Endothelial cell of umbilical vein (primary cell): ENCODE measurements at regions not wholly inside any gene's neighbourhood (a gene's known extent, or its start where the extent isn't known, plus 50 kb on each side); places are given as distances from the start of the nearest gene placed in this dataset.

Experiments
- BruUV-seq: library from RNA; stranded (reverse); fragments of 400-500 nt; replicated peaks from 2 replicates; lab custom pipeline; 2021; lab: Mats Ljungman, UMichigan
- CTCF ChIA-PET: fragments of 300-600, 350-600 bp; sonication (Branson Sonifier 250); formaldehyde crosslinking; loops from one replicate; lab custom pipeline; 2021; ENCODE audit warnings: antibody characterized with exemption, inconsistent platforms; lab: Charles Lee
- POLR2A ChIA-PET: fragments of 300-600, 350-600 bp; sonication (Branson Sonifier 250); formaldehyde crosslinking; loops from one replicate; lab custom pipeline; 2021; ENCODE audit warnings: antibody characterized with exemption, inconsistent platforms; lab: Charles Lee
- DNase-seq: peaks from one replicate; pipeline ENCODE4 v3.0.0-alpha.2; 2011; ENCODE audit warnings: low read depth, low spot score
- FAIRE-seq: peaks from 2 replicates; lab custom pipeline; 2011; peaks lifted over from hg19 to GRCh38; lab: Jason Lieb, UNC
- H2AFZ ChIP-seq: 2 replicates; pipeline ENCODE4 v1.6.0; 2012; ENCODE audit warnings: low read depth, low read length, control low read depth, inconsistent platforms
- H3K27ac ChIP-seq: 2 replicates; pipeline ENCODE4 v1.5.1; 2011; ENCODE audit warnings: low read depth, mild to moderate bottlenecking, control low read depth, low read length, moderate library complexity; ENCODE audit not compliant: insufficient read depth
- H3K27me3 ChIP-seq, 2 experiments: 2 replicates each; pipeline versions ENCODE4 v1.6.0 to v1.6.1; 2011; ENCODE audit warnings: low read length in 2 of 2, mixed read lengths in 1 of 2; ENCODE audit not compliant: control insufficient read depth in 2 of 2, insufficient read depth in 2 of 2
- H3K36me3 ChIP-seq, 2 experiments: 2 replicates in 1 of 2; 3 replicates in 1 of 2; pipeline ENCODE4 v1.5.1; 2011; ENCODE audit warnings: low read length in 2 of 2, mild to moderate bottlenecking in 1 of 2, moderate library complexity in 1 of 2; ENCODE audit not compliant: control insufficient read depth in 2 of 2, insufficient read depth in 2 of 2; ENCODE audit errors: extremely low read depth in 1 of 2
- H3K4me1 ChIP-seq: 3 replicates; pipeline ENCODE4 v1.5.1; 2011; ENCODE audit warnings: mild to moderate bottlenecking, low read length; ENCODE audit not compliant: control insufficient read depth, insufficient read depth; ENCODE audit errors: extremely low read depth
- H3K4me2 ChIP-seq: 2 replicates; pipeline ENCODE4 v1.6.1; 2011; ENCODE audit warnings: low read length, control low read depth, mixed read lengths; ENCODE audit not compliant: insufficient read depth
- H3K4me3 ChIP-seq, 3 experiments: fragments of 200-600 bp in 1 of 3; sonication (generic), shearing (Covaris generic) in 1 of 3; replicated peaks in 1 of 3; 2 replicates each; pipeline ENCODE4 v1.5.1; 2011 to 2016; ENCODE audit warnings: control low read depth in 3 of 3, low read length in 3 of 3, mild to moderate bottlenecking in 2 of 3, inconsistent platforms in 1 of 3, low read depth in 1 of 3, moderate library complexity in 1 of 3; ENCODE audit not compliant: insufficient read depth in 1 of 3
- H3K79me2 ChIP-seq: 2 replicates; pipeline ENCODE4 v1.6.0; 2012; ENCODE audit warnings: low read length, inconsistent platforms; ENCODE audit not compliant: control insufficient read depth, insufficient read depth
- H3K9ac ChIP-seq: replicated peaks from 2 replicates; pipeline ENCODE3; 2011; ENCODE audit warnings: low read length, control low read depth; ENCODE audit not compliant: insufficient read depth; ENCODE audit errors: extremely low read depth
- H3K9me1 ChIP-seq: replicated peaks from 3 replicates; pipeline ENCODE4 v1.6.0; 2011; ENCODE audit warnings: mild to moderate bottlenecking, low read length; ENCODE audit not compliant: control insufficient read depth, insufficient read depth; ENCODE audit errors: extremely low read depth
- H3K9me3 ChIP-seq: replicated peaks from 2 replicates; pipeline ENCODE4 v1.5.1; 2012; ENCODE audit warnings: low read length, inconsistent platforms; ENCODE audit not compliant: control insufficient read depth, insufficient read depth
- H4K20me1 ChIP-seq: replicated peaks from 2 replicates; pipeline ENCODE3; 2011; ENCODE audit warnings: mild to moderate bottlenecking, low read length; ENCODE audit not compliant: control insufficient read depth, insufficient read depth; ENCODE audit errors: extremely low read depth
- CTCF ChIP-seq, 2 donors: IDR thresholded peaks; 1 replicate in 1 of 2; 2 replicates in 1 of 2; pipeline ENCODE4 v1.5.1; 2011; ENCODE audit warnings: low read length in 2 of 2, mild to moderate bottlenecking in 2 of 2, moderate library complexity in 2 of 2, control low read depth in 1 of 2, inconsistent platforms in 1 of 2, low read depth in 1 of 2; ENCODE audit not compliant: insufficient read depth in 1 of 2; ENCODE audit errors: extremely low read depth in 1 of 2
- EZH2 ChIP-seq: IDR thresholded peaks from 2 replicates; pipeline ENCODE4 v1.6.1; 2012; ENCODE audit warnings: borderline replicate concordance, low read depth, mild to moderate bottlenecking, moderate library complexity, low read length, inconsistent platforms; ENCODE audit not compliant: severe bottlenecking
- FOS ChIP-seq: IDR thresholded peaks from 2 replicates; pipeline ENCODE4 v1.6.1; 2011; ENCODE audit warnings: mild to moderate bottlenecking, low read length, moderate library complexity, borderline replicate concordance; ENCODE audit not compliant: insufficient read depth
- GATA2 ChIP-seq: IDR thresholded peaks from 2 replicates; pipeline ENCODE4 v1.7.0; 2011; ENCODE audit warnings: low read depth, mild to moderate bottlenecking, moderate library complexity, mixed read lengths, low read length; ENCODE audit not compliant: insufficient read length, insufficient read depth
- JUN ChIP-seq: IDR thresholded peaks from 2 replicates; pipeline ENCODE4 v1.6.1; 2011; ENCODE audit warnings: borderline replicate concordance, low read depth; ENCODE audit not compliant: insufficient read length, insufficient read depth
- MAX ChIP-seq: IDR thresholded peaks from 2 replicates; pipeline ENCODE4 v1.6.1; 2011; ENCODE audit not compliant: insufficient read depth, insufficient read length
- MYC ChIP-seq: IDR thresholded peaks from one replicate; pipeline ENCODE4 v1.6.1; 2011; ENCODE audit warnings: mild to moderate bottlenecking, low read depth, low read length
- POLR2A ChIP-seq: IDR thresholded peaks from 2 replicates; pipeline ENCODE4 v1.6.1; 2012; ENCODE audit warnings: low read depth, mild to moderate bottlenecking, control low read depth, low read length
- POLR2AphosphoS5 ChIP-seq: IDR thresholded peaks from 2 replicates; pipeline ENCODE4 v1.6.1; 2012; ENCODE audit warnings: low read depth, mild to moderate bottlenecking, control low read depth, low read length, moderate library complexity; ENCODE audit not compliant: insufficient read depth
- dilution Hi-C: fragments of 300-500 bp; cut with MboI; formaldehyde crosslinking; loops from one replicate; pipeline ENCODE4 v1.15.0; 2019; ENCODE audit warnings: low sequenced_read_pairs; ENCODE audit not compliant: extremely low pct_ligation_motif_present
- intact Hi-C: fragments of 100-400 bp; cut with micrococcal nuclease; formaldehyde crosslinking; loops from one replicate; pipeline ENCODE4 v1.10.0; 2022

- intact Hi-C loops (loop anchor here (2.0 kb wide), 1 partner anchor 251 kb away; no protein-coding TSS in a partner anchor), dilution Hi-C loops (no loop called here)
- no peaks in the 10 kb centered on the region for H3K9me1 ChIP-seq
- H3K27me3 ChIP-seq, result no peaks in the 10 kb centered on the region
- H2AFZ ChIP-seq, result no peak overlapping the region
- no peak overlapping the region for H3K4me2 ChIP-seq
- no peaks in the 10 kb centered on the region for H3K79me2 ChIP-seq
- FAIRE-seq (no peak), DNase-seq (no peak)
- H3K4me1 ChIP-seq, result peaks cover 10% of the 10 kb centered on the region
- ChIA-PET CTCF (no interaction called here), POLR2A (no interaction called here)
- no peaks in the 10 kb centered on the region for H4K20me1 ChIP-seq
- TF ChIP-seq POLR2AphosphoS5 (no peak), POLR2A (no peak), CTCF (IDR thresholded peaks at IDR 0.05; ENCODE audit: extremely low read depth in 1 of 2, insufficient read depth in 1 of 2, low read depth in 1 of 2, low read length in 2 of 2) (no peak), FOS (no peak), MYC (no peak)
- H3K9me3 ChIP-seq, result no peaks in the 10 kb centered on the region
- no peak overlapping the region for H3K4me3 ChIP-seq
- H3K36me3 ChIP-seq, result no peaks in the 10 kb centered on the region
- H3K27ac ChIP-seq, result no peak overlapping the region
- no peak overlapping the region for H3K9ac ChIP-seq
- no TSS peak for BruUV-seq
Observed at GRCh38 chr5:120153551-120153950, 310.5 kb upstream of the PRR16 start.

- H2AFZ ChIP-seq, result no peak overlapping the region
- no peaks in the 10 kb centered on the region for H3K79me2 ChIP-seq
- no peak overlapping the region for H3K9ac ChIP-seq
- no peak overlapping the region for H3K4me3 ChIP-seq
- ChIA-PET POLR2A (no interaction called here), CTCF (interaction anchor here (1.0 to 2.0 kb wide), 2 partner anchors 16 to 35 kb away, joined by 3 to 5 read pairs; no protein-coding TSS in a partner anchor)
- no TSS peak for BruUV-seq
- no peak overlapping the region for H3K27ac ChIP-seq
- intact Hi-C loops, result loop anchor here (5.0 kb wide), 1 partner anchor 646 kb away; no protein-coding TSS in a partner anchor
- H3K4me2 ChIP-seq, result no peak overlapping the region
- no peaks in the 10 kb centered on the region for H3K36me3 ChIP-seq
- dilution Hi-C loops, result no loop called here
- TF ChIP-seq EZH2 (no peak), FOS (no peak), GATA2 (no peak), POLR2AphosphoS5 (no peak), MAX (no peak), POLR2A (no peak), CTCF (IDR thresholded peaks at IDR 0.05; ENCODE audit: extremely low read depth in 1 of 2, insufficient read depth in 1 of 2, low read depth in 1 of 2, low read length in 2 of 2) (no peak), JUN (no peak), MYC (no peak)
- H3K4me1 ChIP-seq, result peaks cover 10% of the 10 kb centered on the region
- no peaks in the 10 kb centered on the region for H3K9me1 ChIP-seq
- no peaks in the 10 kb centered on the region for H4K20me1 ChIP-seq
- no peaks in the 10 kb centered on the region for H3K9me3 ChIP-seq
- H3K27me3 ChIP-seq, result no peaks in the 10 kb centered on the region
- FAIRE-seq, result no peak
- no peak for DNase-seq
Observed at GRCh38 chr5:120155873-120156272, 308.2 kb upstream of the PRR16 start.
